Endothelial cell of umbilical vein (primary cell): ENCODE measurements at regions not wholly inside any gene's neighbourhood (a gene's known extent, or its start where the extent isn't known, plus 50 kb on each side); places are given as distances from the start of the nearest gene placed in this dataset.

Experiments
- BruUV-seq: library from RNA; stranded (reverse); fragments of 400-500 nt; replicated peaks from 2 replicates; lab custom pipeline; 2021; lab: Mats Ljungman, UMichigan
- CTCF ChIA-PET: fragments of 300-600, 350-600 bp; sonication (Branson Sonifier 250); formaldehyde crosslinking; loops from one replicate; lab custom pipeline; 2021; ENCODE audit warnings: antibody characterized with exemption, inconsistent platforms; lab: Charles Lee
- POLR2A ChIA-PET: fragments of 300-600, 350-600 bp; sonication (Branson Sonifier 250); formaldehyde crosslinking; loops from one replicate; lab custom pipeline; 2021; ENCODE audit warnings: antibody characterized with exemption, inconsistent platforms; lab: Charles Lee
- DNase-seq: peaks from one replicate; pipeline ENCODE4 v3.0.0-alpha.2; 2011; ENCODE audit warnings: low read depth, low spot score
- FAIRE-seq: peaks from 2 replicates; lab custom pipeline; 2011; peaks lifted over from hg19 to GRCh38; lab: Jason Lieb, UNC
- H2AFZ ChIP-seq: 2 replicates; pipeline ENCODE4 v1.6.0; 2012; ENCODE audit warnings: low read depth, low read length, control low read depth, inconsistent platforms
- H3K27ac ChIP-seq: 2 replicates; pipeline ENCODE4 v1.5.1; 2011; ENCODE audit warnings: low read depth, mild to moderate bottlenecking, control low read depth, low read length, moderate library complexity; ENCODE audit not compliant: insufficient read depth
- H3K27me3 ChIP-seq, 2 experiments: 2 replicates each; pipeline versions ENCODE4 v1.6.0 to v1.6.1; 2011; ENCODE audit warnings: low read length in 2 of 2, mixed read lengths in 1 of 2; ENCODE audit not compliant: control insufficient read depth in 2 of 2, insufficient read depth in 2 of 2
- H3K36me3 ChIP-seq, 2 experiments: 2 replicates in 1 of 2; 3 replicates in 1 of 2; pipeline ENCODE4 v1.5.1; 2011; ENCODE audit warnings: low read length in 2 of 2, mild to moderate bottlenecking in 1 of 2, moderate library complexity in 1 of 2; ENCODE audit not compliant: control insufficient read depth in 2 of 2, insufficient read depth in 2 of 2; ENCODE audit errors: extremely low read depth in 1 of 2
- H3K4me1 ChIP-seq: 3 replicates; pipeline ENCODE4 v1.5.1; 2011; ENCODE audit warnings: mild to moderate bottlenecking, low read length; ENCODE audit not compliant: control insufficient read depth, insufficient read depth; ENCODE audit errors: extremely low read depth
- H3K4me2 ChIP-seq: 2 replicates; pipeline ENCODE4 v1.6.1; 2011; ENCODE audit warnings: low read length, control low read depth, mixed read lengths; ENCODE audit not compliant: insufficient read depth
- H3K4me3 ChIP-seq, 3 experiments: fragments of 200-600 bp in 1 of 3; sonication (generic), shearing (Covaris generic) in 1 of 3; replicated peaks in 1 of 3; 2 replicates each; pipeline ENCODE4 v1.5.1; 2011 to 2016; ENCODE audit warnings: control low read depth in 3 of 3, low read length in 3 of 3, mild to moderate bottlenecking in 2 of 3, inconsistent platforms in 1 of 3, low read depth in 1 of 3, moderate library complexity in 1 of 3; ENCODE audit not compliant: insufficient read depth in 1 of 3
- H3K79me2 ChIP-seq: 2 replicates; pipeline ENCODE4 v1.6.0; 2012; ENCODE audit warnings: low read length, inconsistent platforms; ENCODE audit not compliant: control insufficient read depth, insufficient read depth
- H3K9ac ChIP-seq: replicated peaks from 2 replicates; pipeline ENCODE3; 2011; ENCODE audit warnings: low read length, control low read depth; ENCODE audit not compliant: insufficient read depth; ENCODE audit errors: extremely low read depth
- H3K9me1 ChIP-seq: replicated peaks from 3 replicates; pipeline ENCODE4 v1.6.0; 2011; ENCODE audit warnings: mild to moderate bottlenecking, low read length; ENCODE audit not compliant: control insufficient read depth, insufficient read depth; ENCODE audit errors: extremely low read depth
- H3K9me3 ChIP-seq: replicated peaks from 2 replicates; pipeline ENCODE4 v1.5.1; 2012; ENCODE audit warnings: low read length, inconsistent platforms; ENCODE audit not compliant: control insufficient read depth, insufficient read depth
- H4K20me1 ChIP-seq: replicated peaks from 2 replicates; pipeline ENCODE3; 2011; ENCODE audit warnings: mild to moderate bottlenecking, low read length; ENCODE audit not compliant: control insufficient read depth, insufficient read depth; ENCODE audit errors: extremely low read depth
- CTCF ChIP-seq, 2 donors: IDR thresholded peaks; 1 replicate in 1 of 2; 2 replicates in 1 of 2; pipeline ENCODE4 v1.5.1; 2011; ENCODE audit warnings: low read length in 2 of 2, mild to moderate bottlenecking in 2 of 2, moderate library complexity in 2 of 2, control low read depth in 1 of 2, inconsistent platforms in 1 of 2, low read depth in 1 of 2; ENCODE audit not compliant: insufficient read depth in 1 of 2; ENCODE audit errors: extremely low read depth in 1 of 2
- EZH2 ChIP-seq: IDR thresholded peaks from 2 replicates; pipeline ENCODE4 v1.6.1; 2012; ENCODE audit warnings: borderline replicate concordance, low read depth, mild to moderate bottlenecking, moderate library complexity, low read length, inconsistent platforms; ENCODE audit not compliant: severe bottlenecking
- FOS ChIP-seq: IDR thresholded peaks from 2 replicates; pipeline ENCODE4 v1.6.1; 2011; ENCODE audit warnings: mild to moderate bottlenecking, low read length, moderate library complexity, borderline replicate concordance; ENCODE audit not compliant: insufficient read depth
- GATA2 ChIP-seq: IDR thresholded peaks from 2 replicates; pipeline ENCODE4 v1.7.0; 2011; ENCODE audit warnings: low read depth, mild to moderate bottlenecking, moderate library complexity, mixed read lengths, low read length; ENCODE audit not compliant: insufficient read length, insufficient read depth
- JUN ChIP-seq: IDR thresholded peaks from 2 replicates; pipeline ENCODE4 v1.6.1; 2011; ENCODE audit warnings: borderline replicate concordance, low read depth; ENCODE audit not compliant: insufficient read length, insufficient read depth
- MAX ChIP-seq: IDR thresholded peaks from 2 replicates; pipeline ENCODE4 v1.6.1; 2011; ENCODE audit not compliant: insufficient read depth, insufficient read length
- MYC ChIP-seq: IDR thresholded peaks from one replicate; pipeline ENCODE4 v1.6.1; 2011; ENCODE audit warnings: mild to moderate bottlenecking, low read depth, low read length
- POLR2A ChIP-seq: IDR thresholded peaks from 2 replicates; pipeline ENCODE4 v1.6.1; 2012; ENCODE audit warnings: low read depth, mild to moderate bottlenecking, control low read depth, low read length
- POLR2AphosphoS5 ChIP-seq: IDR thresholded peaks from 2 replicates; pipeline ENCODE4 v1.6.1; 2012; ENCODE audit warnings: low read depth, mild to moderate bottlenecking, control low read depth, low read length, moderate library complexity; ENCODE audit not compliant: insufficient read depth
- dilution Hi-C: fragments of 300-500 bp; cut with MboI; formaldehyde crosslinking; loops from one replicate; pipeline ENCODE4 v1.15.0; 2019; ENCODE audit warnings: low sequenced_read_pairs; ENCODE audit not compliant: extremely low pct_ligation_motif_present
- intact Hi-C: fragments of 100-400 bp; cut with micrococcal nuclease; formaldehyde crosslinking; loops from one replicate; pipeline ENCODE4 v1.10.0; 2022

- Histone ChIP-seq H2AFZ (no peak overlapping the region), H3K27ac (no peak overlapping the region), H4K20me1 (no peaks in the 10 kb centered on the region), H3K9me1 (no peaks in the 10 kb centered on the region), H3K4me3 (no peak overlapping the region), H3K79me2 (no peaks in the 10 kb centered on the region), H3K9me3 (no peaks in the 10 kb centered on the region), H3K4me1 (no peaks in the 10 kb centered on the region), H3K4me2 (no peak overlapping the region), H3K27me3 (no peaks in the 10 kb centered on the region), H3K36me3 (no peaks in the 10 kb centered on the region), H3K9ac (no peak overlapping the region)
- DNase-seq (no peak), FAIRE-seq (no peak)
- intact Hi-C loops, result no loop called here
- dilution Hi-C loops, result no loop called here
- BruUV-seq, result no TSS peak
- CTCF ChIA-PET, result no interaction called here
- POLR2A ChIA-PET, result no interaction called here
- TF ChIP-seq CTCF (IDR thresholded peaks at IDR 0.05; ENCODE audit: extremely low read depth in 1 of 2, insufficient read depth in 1 of 2, low read depth in 1 of 2, low read length in 2 of 2) (no peak), GATA2 (no peak), MYC (no peak), FOS (no peak), JUN (no peak), POLR2AphosphoS5 (no peak), MAX (no peak), POLR2A (no peak), EZH2 (no peak)
These were observed 511.9 kb upstream of the TNP1 start for GRCh38 chr2:217371781-217372213.
